HG03520 (cell line): ENCODE measurements at regions not wholly inside any gene's neighbourhood (a gene's known extent, or its start where the extent isn't known, plus 50 kb on each side); places are given as distances from the start of the nearest gene placed in this dataset.
"Not testable (repeated sequence)": the region's sequence is repeated elsewhere in the genome, so short reads cannot be mapped to it uniquely, and the experiment has no call there.

Source experiments
- ATAC-seq: cut with Tn5 transposase; IDR thresholded peaks from one replicate; pipeline ENCODE4 v1.9.1; 2021; ENCODE audit warnings: mild to moderate bottlenecking, moderate library complexity; ENCODE audit not compliant: unreplicated experiment

- ATAC-seq, result no peak
These were observed 153.9 kb upstream of the CES5A start for GRCh38 chr16:56029026-56029425.

GRCh38 chr16:56022818-56023217 lies 147.6 kb upstream of the CES5A start:
- no peak for ATAC-seq

- ATAC-seq, result no peak
These were observed 144.1 kb upstream of the CES5A start for GRCh38 chr16:56019274-56019673.

GRCh38 chr16:56013962-56014552 lies 138.9 kb upstream of the CES5A start:
- ATAC-seq, result no peak

- no peak for ATAC-seq
These were observed 137.3 kb upstream of the CES5A start for GRCh38 chr16:56012482-56012811.

GRCh38 chr16:56011808-56012481 lies 136.8 kb upstream of the CES5A start:
- ATAC-seq, result no peak

GRCh38 chr16:56005958-56006357 lies 130.8 kb upstream of the CES5A start:
- no peak for ATAC-seq

- no peak for ATAC-seq
These were observed 124.5 kb upstream of the CES5A start for GRCh38 chr16:55999683-56000082.

GRCh38 chr16:55993088-55993487 lies 117.9 kb upstream of the CES5A start:
- ATAC-seq, result no peak

- ATAC-seq, result no peak
These were observed 117.4 kb upstream of the CES5A start for GRCh38 chr16:55992551-55992950.

GRCh38 chr16:55991843-55992242 lies 116.7 kb upstream of the CES5A start:
- ATAC-seq, result no peak

- no peak for ATAC-seq
These were observed 114.4 kb upstream of the CES5A start for GRCh38 chr16:55989569-55989907.

GRCh38 chr16:55988850-55989568 lies 113.8 kb upstream of the CES5A start:
- ATAC-seq, result not testable (repeated sequence)

- no peak for ATAC-seq
These were observed 112.8 kb upstream of the CES5A start for GRCh38 chr16:55988013-55988412.

- no peak for ATAC-seq
These were observed 107.4 kb upstream of the CES5A start for GRCh38 chr16:55982597-55982996.

- no peak for ATAC-seq
These were observed 106.4 kb upstream of the CES5A start for GRCh38 chr16:55981557-55981956.

GRCh38 chr16:55976815-55977214 lies 101.6 kb upstream of the CES5A start:
- no peak for ATAC-seq

- no peak for ATAC-seq
These were observed 96.3 kb upstream of the CES5A start for GRCh38 chr16:55971447-55971846.

- no peak for ATAC-seq
These were observed 93.0 kb upstream of the CES5A start for GRCh38 chr16:55968221-55968620.

GRCh38 chr16:55964923-55965475 lies 89.8 kb upstream of the CES5A start:
- no peak for ATAC-seq

GRCh38 chr16:55955845-55956244 lies 80.7 kb upstream of the CES5A start:
- no peak for ATAC-seq

GRCh38 chr16:55955424-55955823 lies 80.3 kb upstream of the CES5A start:
- ATAC-seq, result no peak
